ENCODE measurements at regions not wholly inside any gene's neighbourhood (a gene's known extent, or its start where the extent isn't known, plus 50 kb on each side); places are given as distances from the start of the nearest gene placed in this dataset.

GRCh38 chr13:22060187-22060586 lies 389.3 kb downstream of the FGF9 start:
- H3K4me3 Mint-ChIP-seq, result peak overlapping the region; percentile 72
- peaks cover 6% of the 10 kb centered on the region for H3K36me3 Mint-ChIP-seq (ENCODE audit: low read depth)
- peaks cover 64% of the 10 kb centered on the region for H3K4me1 Mint-ChIP-seq

GRCh38 chr13:22061371-22061805 lies 390.5 kb downstream of the FGF9 start:
- H3K4me1 Mint-ChIP-seq, result peaks cover 57% of the 10 kb centered on the region
- no peaks in the 10 kb centered on the region for H3K27me3 Mint-ChIP-seq
- ATAC-seq (replicated peaks), result peak; percentile 84
- H3K4me3 Mint-ChIP-seq, result peak overlapping the region; percentile 72
- H3K9me3 Mint-ChIP-seq, result no peaks in the 10 kb centered on the region
- H3K27ac Mint-ChIP-seq, result peak overlapping the region; percentile 88
- peaks cover 6% of the 10 kb centered on the region for H3K36me3 Mint-ChIP-seq (ENCODE audit: low read depth)

More at GRCh38 chr13:22060187-22060586, 389.3 kb downstream of the FGF9 start:
- peaks cover under 1% of the 10 kb centered on the region for H3K9me3 Mint-ChIP-seq
- H3K27me3 Mint-ChIP-seq, result no peaks in the 10 kb centered on the region
- no peak for ATAC-seq (replicated peaks)
- H3K27ac Mint-ChIP-seq, result peak overlapping the region; percentile 88

GRCh38 chr13:22061806-22062391 lies 391.0 kb downstream of the FGF9 start:
- Mint-ChIP-seq H3K27ac (peak overlapping the region; percentile 88), H3K36me3 (ENCODE audit: low read depth) (peaks cover 6% of the 10 kb centered on the region), H3K9me3 (no peaks in the 10 kb centered on the region), H3K4me1 (peaks cover 55% of the 10 kb centered on the region), H3K4me3 (peak overlapping the region; percentile 72), H3K27me3 (no peaks in the 10 kb centered on the region)
- ATAC-seq (replicated peaks), result peak; percentile 22

- peak; percentile 67 for ATAC-seq (replicated peaks)
- H3K36me3 Mint-ChIP-seq (ENCODE audit: low read depth), result peaks cover 6% of the 10 kb centered on the region
- H3K27ac Mint-ChIP-seq, result peak overlapping the region; percentile 88
- peak overlapping the region; percentile 72 for H3K4me3 Mint-ChIP-seq
- H3K27me3 Mint-ChIP-seq, result no peaks in the 10 kb centered on the region
- H3K9me3 Mint-ChIP-seq, result no peaks in the 10 kb centered on the region
- peaks cover 55% of the 10 kb centered on the region for H3K4me1 Mint-ChIP-seq
Measured at GRCh38 chr13:22062478-22063205, 391.8 kb downstream of the FGF9 start.

GRCh38 chr13:22063416-22064124 lies 392.7 kb downstream of the FGF9 start:
- Mint-ChIP-seq H3K27ac (peak overlapping the region; percentile 88), H3K27me3 (no peaks in the 10 kb centered on the region), H3K4me3 (peak overlapping the region; percentile 72), H3K36me3 (ENCODE audit: low read depth) (peaks cover 6% of the 10 kb centered on the region), H3K4me1 (peaks cover 47% of the 10 kb centered on the region), H3K9me3 (no peaks in the 10 kb centered on the region)
- ATAC-seq (replicated peaks), result no peak

- no peaks in the 10 kb centered on the region for H3K9me3 Mint-ChIP-seq
- H3K36me3 Mint-ChIP-seq (ENCODE audit: low read depth), result peaks cover 6% of the 10 kb centered on the region
- H3K27ac Mint-ChIP-seq, result no peak overlapping the region
- no peaks in the 10 kb centered on the region for H3K27me3 Mint-ChIP-seq
- ATAC-seq (replicated peaks), result no peak
- peak overlapping the region; percentile 54 for H3K4me3 Mint-ChIP-seq
- H3K4me1 Mint-ChIP-seq, result peaks cover 34% of the 10 kb centered on the region
Measured at GRCh38 chr13:22064854-22065620, 394.2 kb downstream of the FGF9 start.

GRCh38 chr13:22073718-22074117 lies 402.8 kb downstream of the FGF9 start:
- H3K4me3 Mint-ChIP-seq, result peak overlapping the region; percentile 41
- peak; percentile 56 for ATAC-seq (replicated peaks)
- peaks cover 8% of the 10 kb centered on the region for H3K36me3 Mint-ChIP-seq (ENCODE audit: low read depth)
- H3K9me3 Mint-ChIP-seq, result no peaks in the 10 kb centered on the region
- no peaks in the 10 kb centered on the region for H3K27me3 Mint-ChIP-seq
- peaks cover 36% of the 10 kb centered on the region for H3K4me1 Mint-ChIP-seq
- H3K27ac Mint-ChIP-seq, result peak overlapping the region; percentile 73

GRCh38 chr13:22074403-22074802 lies 403.5 kb downstream of the FGF9 start:
- Mint-ChIP-seq H3K27ac (peak overlapping the region; percentile 73), H3K27me3 (no peaks in the 10 kb centered on the region), H3K4me3 (peak overlapping the region; percentile 41), H3K9me3 (no peaks in the 10 kb centered on the region), H3K36me3 (ENCODE audit: low read depth) (peaks cover 8% of the 10 kb centered on the region), H3K4me1 (peaks cover 36% of the 10 kb centered on the region)
- peak; percentile 68 for ATAC-seq (replicated peaks)

GRCh38 chr13:22076658-22077057 lies 405.8 kb downstream of the FGF9 start:
- H3K9me3 Mint-ChIP-seq, result no peaks in the 10 kb centered on the region
- ATAC-seq (replicated peaks), result peak; percentile 23
- peak overlapping the region; percentile 59 for H3K4me3 Mint-ChIP-seq
- H3K36me3 Mint-ChIP-seq (ENCODE audit: low read depth), result peaks cover 8% of the 10 kb centered on the region
- H3K4me1 Mint-ChIP-seq, result peaks cover 36% of the 10 kb centered on the region
- peak overlapping the region; percentile 82 for H3K27ac Mint-ChIP-seq
- no peaks in the 10 kb centered on the region for H3K27me3 Mint-ChIP-seq

- H3K27ac Mint-ChIP-seq, result peak overlapping the region; percentile 82
- no peaks in the 10 kb centered on the region for H3K9me3 Mint-ChIP-seq
- peaks cover 8% of the 10 kb centered on the region for H3K36me3 Mint-ChIP-seq (ENCODE audit: low read depth)
- ATAC-seq (replicated peaks), result peak; percentile 49
- peak overlapping the region; percentile 59 for H3K4me3 Mint-ChIP-seq
- H3K4me1 Mint-ChIP-seq, result peaks cover 37% of the 10 kb centered on the region
- H3K27me3 Mint-ChIP-seq, result no peaks in the 10 kb centered on the region
Measured at GRCh38 chr13:22077205-22077683, 406.4 kb downstream of the FGF9 start.

GRCh38 chr13:22077764-22078163 lies 406.9 kb downstream of the FGF9 start:
- Mint-ChIP-seq H3K4me1 (peaks cover 42% of the 10 kb centered on the region), H3K27me3 (no peaks in the 10 kb centered on the region), H3K27ac (peak overlapping the region; percentile 82), H3K36me3 (ENCODE audit: low read depth) (peaks cover 8% of the 10 kb centered on the region), H3K4me3 (peak overlapping the region; percentile 59), H3K9me3 (no peaks in the 10 kb centered on the region)
- peak; percentile 29 for ATAC-seq (replicated peaks)

- H3K27me3 Mint-ChIP-seq, result no peaks in the 10 kb centered on the region
Measured at GRCh38 chr13:22079961-22080360, 409.1 kb downstream of the FGF9 start.

GRCh38 chr13:22080832-22081231 lies 410.0 kb downstream of the FGF9 start:
- H3K27me3 Mint-ChIP-seq, result no peaks in the 10 kb centered on the region
- H3K36me3 Mint-ChIP-seq (ENCODE audit: low read depth), result no peaks in the 10 kb centered on the region
- H3K27ac Mint-ChIP-seq, result no peak overlapping the region
- ATAC-seq (replicated peaks), result no peak
- H3K4me1 Mint-ChIP-seq, result peaks cover 32% of the 10 kb centered on the region
- no peak overlapping the region for H3K4me3 Mint-ChIP-seq
- H3K9me3 Mint-ChIP-seq, result no peaks in the 10 kb centered on the region

More at GRCh38 chr13:22079961-22080360, 409.1 kb downstream of the FGF9 start:
- H3K9me3 Mint-ChIP-seq, result no peaks in the 10 kb centered on the region
- no peak overlapping the region for H3K4me3 Mint-ChIP-seq
- no peaks in the 10 kb centered on the region for H3K36me3 Mint-ChIP-seq (ENCODE audit: low read depth)
- no peak overlapping the region for H3K27ac Mint-ChIP-seq
- no peak for ATAC-seq (replicated peaks)
- peaks cover 33% of the 10 kb centered on the region for H3K4me1 Mint-ChIP-seq

- Mint-ChIP-seq H3K27me3 (no peaks in the 10 kb centered on the region), H3K27ac (no peak overlapping the region), H3K4me1 (peaks cover 29% of the 10 kb centered on the region), H3K9me3 (no peaks in the 10 kb centered on the region), H3K4me3 (no peak overlapping the region), H3K36me3 (ENCODE audit: low read depth) (no peaks in the 10 kb centered on the region)
- ATAC-seq (replicated peaks), result no peak
Measured at GRCh38 chr13:22081430-22081829, 410.6 kb downstream of the FGF9 start.
